LNCaP clone FGC (cell line): ENCODE measurements at regions not wholly inside any gene's neighbourhood (a gene's known extent, or its start where the extent isn't known, plus 50 kb on each side); places are given as distances from the start of the nearest gene placed in this dataset.

ENCODE experiments used
- DNase-seq: peaks from one replicate; pipeline ENCODE4 v3.0.0-alpha.2; 2011; ENCODE audit warnings: low read depth
- H3K4me3 ChIP-seq: 2 replicates; pipeline ENCODE4 v1.5.1; 2011; ENCODE audit warnings: mild to moderate bottlenecking, low read depth, low read length, control low read depth
- TF ChIP-seq, protein P1 (sequence below): IDR thresholded peaks from 2 replicates; pipeline ENCODE4 v1.5.1; 2012; ENCODE audit warnings: mild to moderate bottlenecking; ENCODE audit not compliant: control insufficient read depth, insufficient read depth; ENCODE audit errors: extremely low read depth

DNA sequence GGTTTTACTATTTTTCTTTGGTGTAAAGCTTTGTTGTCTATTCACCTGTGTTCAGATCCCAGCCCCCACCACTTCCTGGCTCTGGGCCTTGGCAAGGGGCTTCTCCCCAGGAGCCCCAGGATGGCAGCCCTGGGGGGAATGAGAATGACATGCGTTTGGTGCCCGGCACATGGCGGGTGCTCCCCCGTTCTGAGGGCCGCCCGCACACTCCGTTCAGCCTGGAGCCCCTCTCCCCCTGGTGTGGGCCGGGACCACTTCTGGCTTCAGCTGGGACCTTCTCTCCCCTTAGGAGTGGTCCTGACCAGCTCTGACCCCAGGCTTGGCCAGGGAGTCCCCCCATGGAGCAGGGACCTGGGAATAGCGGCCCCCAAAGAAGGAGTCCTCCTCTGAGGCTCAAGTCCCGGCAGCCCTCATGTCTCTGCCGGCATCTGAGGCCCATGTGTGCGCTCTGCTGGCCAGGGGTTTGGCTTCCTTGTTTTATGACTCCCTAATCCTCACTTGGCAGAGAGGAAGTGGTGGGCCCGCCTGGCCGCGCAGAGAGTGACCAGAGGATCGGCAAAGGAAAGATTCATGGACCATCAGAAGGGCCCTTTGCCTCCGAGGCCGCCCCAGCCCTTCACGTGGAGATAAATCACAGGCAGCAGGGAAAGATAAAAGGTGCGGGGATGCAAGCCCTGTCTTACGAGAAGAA lies 57.0 kb upstream of the LMX1B start:
- no peak for DNase-seq
- H3K4me3 ChIP-seq, result no peak overlapping the region
- TF ChIP-seq, protein P1, sequence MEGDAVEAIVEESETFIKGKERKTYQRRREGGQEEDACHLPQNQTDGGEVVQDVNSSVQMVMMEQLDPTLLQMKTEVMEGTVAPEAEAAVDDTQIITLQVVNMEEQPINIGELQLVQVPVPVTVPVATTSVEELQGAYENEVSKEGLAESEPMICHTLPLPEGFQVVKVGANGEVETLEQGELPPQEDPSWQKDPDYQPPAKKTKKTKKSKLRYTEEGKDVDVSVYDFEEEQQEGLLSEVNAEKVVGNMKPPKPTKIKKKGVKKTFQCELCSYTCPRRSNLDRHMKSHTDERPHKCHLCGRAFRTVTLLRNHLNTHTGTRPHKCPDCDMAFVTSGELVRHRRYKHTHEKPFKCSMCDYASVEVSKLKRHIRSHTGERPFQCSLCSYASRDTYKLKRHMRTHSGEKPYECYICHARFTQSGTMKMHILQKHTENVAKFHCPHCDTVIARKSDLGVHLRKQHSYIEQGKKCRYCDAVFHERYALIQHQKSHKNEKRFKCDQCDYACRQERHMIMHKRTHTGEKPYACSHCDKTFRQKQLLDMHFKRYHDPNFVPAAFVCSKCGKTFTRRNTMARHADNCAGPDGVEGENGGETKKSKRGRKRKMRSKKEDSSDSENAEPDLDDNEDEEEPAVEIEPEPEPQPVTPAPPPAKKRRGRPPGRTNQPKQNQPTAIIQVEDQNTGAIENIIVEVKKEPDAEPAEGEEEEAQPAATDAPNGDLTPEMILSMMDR, result no peak

DNA sequence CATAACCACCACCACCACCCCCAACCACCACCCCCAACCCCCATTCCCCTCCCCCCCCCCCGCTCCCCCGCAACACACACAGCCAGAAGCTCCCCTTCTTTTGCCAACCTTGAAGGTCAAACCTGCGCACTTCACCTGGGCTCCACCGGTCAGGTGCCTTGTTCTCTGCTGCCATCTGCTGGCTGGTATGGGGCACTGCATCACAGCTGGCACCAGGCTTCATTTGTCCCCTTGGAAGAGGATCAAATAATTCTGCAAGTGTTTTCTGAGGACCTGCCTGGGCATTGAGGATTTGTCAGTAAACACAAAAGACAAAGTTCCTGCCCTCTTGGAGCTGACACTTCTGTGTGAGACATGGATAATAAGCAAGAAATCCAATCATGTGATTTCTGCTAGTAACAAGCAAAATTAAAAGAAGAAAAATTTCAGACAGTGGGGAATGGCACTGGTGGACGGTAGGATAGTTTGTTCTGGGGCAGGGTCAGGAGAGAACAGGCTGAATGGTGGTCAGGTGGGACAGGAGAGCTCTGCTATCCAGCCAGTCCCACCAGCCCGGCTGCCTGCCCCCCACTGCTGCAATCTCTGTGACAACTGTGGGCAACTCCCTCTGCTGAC lies 55.6 kb upstream of the LMX1B start:
- H3K4me3 ChIP-seq, result no peak overlapping the region
- peak; percentile 40 for DNase-seq
- TF ChIP-seq, protein P1, result peak; percentile 99

DNA sequence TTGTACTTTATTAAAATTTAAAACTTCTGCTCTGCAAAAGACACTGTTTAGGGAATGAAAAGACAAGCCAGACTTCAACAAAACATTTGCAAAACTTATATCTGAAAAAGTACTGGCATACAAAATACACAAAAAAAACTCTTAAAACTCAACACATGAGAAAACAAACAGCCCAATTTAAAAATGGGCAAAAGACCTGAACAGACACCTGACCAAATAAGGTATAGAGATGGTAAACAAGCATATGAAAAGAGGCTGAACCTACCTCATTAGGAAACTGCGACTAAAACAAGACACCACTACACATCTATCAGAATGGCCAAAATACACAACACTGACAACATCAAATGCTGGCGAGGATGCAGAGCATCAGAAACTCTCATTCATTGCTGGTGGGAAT lies 54.4 kb upstream of the LMX1B start:
- no peak overlapping the region for H3K4me3 ChIP-seq
- no peak for DNase-seq
- TF ChIP-seq, protein P1, result no peak

DNA sequence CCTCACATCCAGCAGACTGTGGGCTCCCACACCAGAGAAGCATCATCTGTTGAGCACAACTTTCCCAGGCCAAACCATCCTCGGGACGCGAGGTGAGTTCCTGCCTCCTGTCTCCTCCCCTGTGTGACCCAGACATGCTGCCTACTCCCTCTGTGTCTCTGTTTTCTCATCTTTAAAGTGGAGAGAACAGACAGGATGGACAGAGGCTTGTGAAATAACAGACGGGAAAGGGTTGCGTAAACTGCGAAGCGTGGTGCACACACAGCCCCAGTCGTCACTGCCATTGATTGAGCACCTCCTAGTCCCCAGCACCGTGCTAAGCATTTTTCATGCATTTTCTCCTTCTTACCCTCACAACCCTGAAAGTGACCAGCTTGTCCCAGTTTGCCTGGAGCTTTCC lies 52.1 kb upstream of the LMX1B start:
- DNase-seq, result no peak
- TF ChIP-seq, protein P1, result no peak
- no peak overlapping the region for H3K4me3 ChIP-seq

DNA sequence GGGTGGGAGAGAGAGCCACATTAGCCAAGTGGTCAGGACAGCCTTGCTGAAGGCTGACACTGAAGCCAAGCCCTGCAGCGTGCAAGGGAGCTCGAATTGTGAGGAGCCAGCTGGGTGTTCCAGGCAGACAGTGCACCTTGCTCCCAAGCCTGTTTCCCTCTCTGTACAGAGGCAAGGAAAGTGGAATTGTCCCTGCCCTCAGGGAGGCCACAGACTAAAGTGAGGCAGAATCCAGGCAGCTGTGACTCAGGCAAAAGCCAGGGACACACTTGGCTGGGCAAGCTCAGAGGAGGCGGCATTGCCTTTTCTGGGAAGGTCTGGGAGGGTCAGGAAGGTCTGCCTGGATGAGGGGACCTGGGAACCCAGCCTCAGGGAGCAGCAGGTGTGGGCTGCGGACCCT lies 50.2 kb upstream of the LMX1B start:
- TF ChIP-seq, protein P1, result no peak
- no peak for DNase-seq
- no peak overlapping the region for H3K4me3 ChIP-seq
